ENCODE measurements at regions not wholly inside any gene's neighbourhood (a gene's known extent, or its start where the extent isn't known, plus 50 kb on each side); places are given as distances from the start of the nearest gene placed in this dataset.

DNA sequence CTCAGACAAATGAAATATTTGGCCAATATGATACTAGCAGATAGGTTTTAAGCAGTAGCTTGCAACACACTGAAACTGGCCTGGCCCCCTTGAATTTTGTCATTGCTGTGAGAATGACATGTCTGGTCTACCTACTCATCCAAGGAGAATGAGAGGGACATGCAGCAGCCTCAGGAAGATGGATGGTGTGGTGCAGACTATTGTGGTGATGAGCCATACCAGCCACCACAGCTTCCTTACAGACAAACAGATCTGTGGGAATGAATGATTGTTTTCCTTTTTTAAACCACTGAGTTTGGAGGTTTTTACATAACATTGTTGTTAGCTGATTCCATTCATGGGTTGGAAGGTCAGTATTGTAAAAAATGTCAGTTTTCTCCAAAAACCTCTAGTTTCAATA is 133.7 kb upstream of the POU1F1 start:
- CTCF ChIA-PET = interaction anchor here (1.6 kb wide), 1 partner anchor 9 kb away, joined by 4 read pairs; no protein-coding TSS in a partner anchor
- intact Hi-C loops (cut with micrococcal nuclease) (no loop called here), dilution Hi-C loops (cut with MboI; ENCODE audit: extremely low pct_ligation_motif_present, low sequenced_read_pairs) (no loop called here)
- FAIRE-seq (no peak), DNase-seq (ENCODE audit: low read depth, low spot score) (no peak)
- H4K20me1 ChIP-seq (replicated peaks; ENCODE audit: control insufficient read depth, extremely low read depth, insufficient read depth, low read length) = no peaks in the 10 kb centered on the region
- H3K4me2 ChIP-seq (ENCODE audit: insufficient read depth, low read length) = no peak overlapping the region
- no peaks in the 10 kb centered on the region for H3K79me2 ChIP-seq (ENCODE audit: control insufficient read depth, insufficient read depth, low read length)
- BruUV-seq (replicated peaks) = no TSS peak
- no peak overlapping the region for H2AFZ ChIP-seq (ENCODE audit: low read depth, low read length)
- H3K9ac ChIP-seq (replicated peaks; ENCODE audit: extremely low read depth, insufficient read depth, low read length) = no peak overlapping the region
- H3K27ac ChIP-seq (ENCODE audit: insufficient read depth, low read depth, low read length) = no peak overlapping the region
- H3K4me1 ChIP-seq (ENCODE audit: control insufficient read depth, extremely low read depth, insufficient read depth, low read length) = no peaks in the 10 kb centered on the region
- H3K27me3 ChIP-seq (ENCODE audit: control insufficient read depth in 2 of 2, insufficient read depth in 2 of 2, low read length in 2 of 2) = no peaks in the 10 kb centered on the region
- no peaks in the 10 kb centered on the region for H3K36me3 ChIP-seq (ENCODE audit: control insufficient read depth in 2 of 2, extremely low read depth in 1 of 2, insufficient read depth in 2 of 2, low read length in 2 of 2)
- no peaks in the 10 kb centered on the region for H3K9me1 ChIP-seq (replicated peaks; ENCODE audit: control insufficient read depth, extremely low read depth, insufficient read depth, low read length)
- H3K4me3 ChIP-seq (replicated peaks in 1 of 3; ENCODE audit: insufficient read depth in 1 of 3, low read depth in 1 of 3, low read length in 3 of 3) = no peak overlapping the region
- no peak for TF ChIP-seq POLR2A (IDR thresholded peaks at IDR 0.05; ENCODE audit: low read depth, low read length)
- TF ChIP-seq POLR2AphosphoS5 (IDR thresholded peaks at IDR 0.05; ENCODE audit: insufficient read depth, low read depth, low read length) = no peak
- no peak for TF ChIP-seq FOS (IDR thresholded peaks at IDR 0.05; ENCODE audit: borderline replicate concordance, insufficient read depth, low read length)
- no peak for TF ChIP-seq MYC (IDR thresholded peaks at IDR 0.05; ENCODE audit: low read depth, low read length)
- TF ChIP-seq, protein P1, sequence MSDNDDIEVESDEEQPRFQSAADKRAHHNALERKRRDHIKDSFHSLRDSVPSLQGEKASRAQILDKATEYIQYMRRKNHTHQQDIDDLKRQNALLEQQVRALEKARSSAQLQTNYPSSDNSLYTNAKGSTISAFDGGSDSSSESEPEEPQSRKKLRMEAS (IDR thresholded peaks at IDR 0.05; ENCODE audit: insufficient read depth, insufficient read length) = no peak
- no peak for TF ChIP-seq JUN (IDR thresholded peaks at IDR 0.05; ENCODE audit: borderline replicate concordance, insufficient read depth, insufficient read length, low read depth)
- no peak for TF ChIP-seq CTCF (IDR thresholded peaks at IDR 0.05; ENCODE audit: extremely low read depth in 1 of 2, insufficient read depth in 1 of 2, low read depth in 1 of 2, low read length in 2 of 2)
- TF ChIP-seq GATA2 (IDR thresholded peaks at IDR 0.05; ENCODE audit: insufficient read depth, insufficient read length, low read depth, low read length) = no peak
- no peak for TF ChIP-seq EZH2 (IDR thresholded peaks at IDR 0.05; ENCODE audit: borderline replicate concordance, low read depth, low read length, severe bottlenecking)
- POLR2A ChIA-PET = no interaction called here
- H3K9me3 ChIP-seq (replicated peaks; ENCODE audit: control insufficient read depth, insufficient read depth, low read length) = no peaks in the 10 kb centered on the region
